NK-92 treated with Interleukin-12 subunit alpha and Interleukin-12 subunit beta, amount 100 ng/mL, for 24 hours (cell line): ENCODE measurements at regions not wholly inside any gene's neighbourhood (a gene's known extent, or its start where the extent isn't known, plus 50 kb on each side); places are given as distances from the start of the nearest gene placed in this dataset.
"Not testable (repeated sequence)": the region's sequence is repeated elsewhere in the genome, so short reads cannot be mapped to it uniquely, and the experiment has no call there.

Experiments
- DNase-seq: peaks from one replicate; lab custom pipeline; 2025; lab: John Stamatoyannopoulos, UW

DNA sequence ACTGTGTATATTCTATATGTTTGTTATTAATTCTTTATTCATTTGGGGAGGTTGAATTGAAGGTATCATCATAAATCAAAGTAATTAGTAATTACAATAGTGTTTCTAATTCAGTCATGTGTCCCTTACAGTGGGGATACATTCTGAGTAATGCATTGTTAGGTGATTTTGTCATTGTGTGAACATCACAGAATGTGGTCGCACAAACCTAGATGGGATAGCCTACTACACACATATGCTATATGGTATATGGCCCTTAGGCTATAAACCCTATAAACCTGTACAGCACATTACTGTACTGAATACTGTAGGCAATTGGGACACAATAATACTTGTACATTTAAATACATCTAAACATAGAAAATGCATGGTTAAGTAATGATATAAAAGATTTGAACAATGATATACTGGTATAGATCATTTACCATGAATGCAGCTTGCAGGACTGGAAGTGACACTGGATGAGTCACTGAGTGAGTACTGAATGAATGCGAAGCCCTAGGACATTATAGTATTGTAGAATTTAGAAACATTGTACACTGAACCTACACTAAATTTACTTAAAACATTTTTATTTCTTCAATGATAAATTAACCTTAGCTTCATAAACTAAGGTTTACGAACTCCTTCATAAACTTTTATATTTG lies 936.2 kb upstream of the CHORDC1 start:
- DNase-seq: no peak

DNA sequence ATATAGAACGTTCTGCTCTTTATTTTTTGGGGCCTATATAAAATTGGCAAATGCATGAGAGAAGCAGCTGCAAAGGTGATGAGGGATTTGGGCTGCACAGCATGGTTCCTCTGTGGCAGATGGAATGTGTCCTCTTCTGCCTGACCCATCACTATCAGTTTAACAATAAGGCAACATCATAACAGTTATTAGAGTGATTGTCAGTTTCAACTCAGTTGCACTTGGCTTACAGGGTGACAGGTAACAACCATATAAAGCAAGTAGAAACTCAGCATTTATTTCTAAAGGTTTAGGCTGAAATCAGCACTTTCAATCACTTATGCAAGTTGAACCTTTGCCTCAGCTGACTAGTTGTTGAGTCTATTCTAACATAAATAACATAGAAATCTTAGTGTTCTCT lies 935.4 kb upstream of the CHORDC1 start:
- no peak for DNase-seq

DNA sequence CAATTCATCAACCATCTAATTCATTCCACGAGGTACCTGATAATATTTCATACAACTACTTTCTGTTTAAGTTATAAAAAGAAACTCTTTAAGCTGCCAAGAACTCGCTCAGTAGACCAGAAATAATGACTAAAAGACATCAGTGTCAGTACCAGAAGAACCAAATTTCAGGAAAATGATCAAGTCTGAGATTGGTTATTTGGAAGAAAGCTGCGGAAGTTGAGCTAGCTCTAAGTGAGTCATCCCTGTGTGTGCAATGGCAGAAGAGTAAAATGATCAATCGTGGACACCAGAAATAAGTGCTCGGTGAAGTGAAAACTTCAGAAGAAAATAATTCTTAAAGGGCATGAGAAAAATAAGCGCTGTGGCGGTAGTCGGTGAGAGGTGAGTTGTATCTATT lies 933.2 kb upstream of the CHORDC1 start:
- DNase-seq: no peak

DNA sequence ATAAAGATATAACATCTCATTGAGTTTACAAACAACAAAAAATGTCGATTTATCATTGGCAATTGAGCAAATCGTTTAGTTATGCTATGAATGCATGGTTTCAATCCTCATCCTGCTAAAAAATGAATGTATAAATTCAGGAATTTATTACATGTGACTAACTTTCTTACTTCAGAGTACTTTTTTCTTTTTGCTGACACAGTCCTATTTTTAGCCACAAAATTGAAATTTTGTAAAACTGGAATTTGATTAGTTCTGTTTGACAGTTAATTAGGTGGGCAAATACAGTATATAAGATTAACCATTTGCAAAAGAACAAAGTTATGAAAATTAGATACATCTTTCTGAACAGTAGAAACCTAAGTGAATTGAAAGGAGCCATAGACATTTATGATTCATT lies 925.0 kb upstream of the CHORDC1 start:
- no peak for DNase-seq

DNA sequence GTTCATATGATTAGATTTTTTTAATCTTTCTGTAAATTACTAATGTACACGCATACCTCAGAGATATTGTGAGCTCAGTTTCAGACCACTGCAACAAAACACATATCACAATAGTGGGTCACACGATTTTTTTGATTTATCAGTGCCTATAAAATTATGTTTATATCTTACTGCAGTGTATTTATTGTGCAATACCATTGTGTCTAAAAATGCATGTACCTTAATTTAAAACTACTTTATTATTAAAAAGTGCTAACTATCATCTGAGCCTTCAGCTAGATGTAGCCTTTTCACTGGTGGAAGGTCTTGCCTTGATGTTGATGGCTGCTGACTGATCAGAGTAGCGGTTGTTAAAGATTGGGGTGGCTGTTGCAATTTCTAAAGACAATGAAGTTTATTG lies 918.8 kb upstream of the CHORDC1 start:
- DNase-seq: no peak

DNA sequence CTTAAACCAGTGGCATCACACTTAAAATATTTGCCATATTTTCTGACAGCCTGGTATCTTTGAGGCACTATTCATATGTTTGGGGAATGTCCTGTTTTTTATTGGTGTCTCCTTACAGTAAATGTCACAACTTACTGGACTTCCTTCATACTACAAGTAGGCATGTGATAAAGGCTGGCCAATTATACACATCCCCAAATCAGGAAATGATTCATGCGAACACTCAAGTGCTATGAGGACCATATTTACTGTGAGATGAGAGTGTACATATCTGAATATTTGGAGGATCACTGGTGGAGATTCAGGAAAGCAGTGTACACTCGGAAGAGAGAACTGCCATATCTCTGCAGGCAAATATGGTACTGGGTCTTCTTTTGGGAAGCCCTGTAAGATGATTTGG lies 913.8 kb upstream of the CHORDC1 start:
- no peak for DNase-seq

DNA sequence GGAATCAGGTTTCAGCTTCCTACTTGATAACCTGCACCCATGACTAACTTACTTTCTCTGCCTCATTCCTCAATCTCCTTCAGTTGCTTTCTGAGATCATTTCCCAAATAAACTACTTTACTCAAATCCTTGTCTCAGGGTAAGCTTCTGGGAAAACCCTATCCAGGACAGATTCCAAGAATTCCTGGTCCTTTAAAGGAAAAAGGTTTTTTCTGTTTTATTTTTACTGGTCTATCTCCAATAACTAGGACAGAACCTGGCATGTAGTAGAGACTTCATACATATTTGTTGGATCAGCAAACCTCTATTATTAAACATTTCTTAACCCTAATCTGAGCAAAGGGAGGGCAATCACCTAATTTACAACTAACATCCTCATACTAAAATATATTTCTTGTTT lies 910.5 kb upstream of the CHORDC1 start:
- DNase-seq: no peak

DNA sequence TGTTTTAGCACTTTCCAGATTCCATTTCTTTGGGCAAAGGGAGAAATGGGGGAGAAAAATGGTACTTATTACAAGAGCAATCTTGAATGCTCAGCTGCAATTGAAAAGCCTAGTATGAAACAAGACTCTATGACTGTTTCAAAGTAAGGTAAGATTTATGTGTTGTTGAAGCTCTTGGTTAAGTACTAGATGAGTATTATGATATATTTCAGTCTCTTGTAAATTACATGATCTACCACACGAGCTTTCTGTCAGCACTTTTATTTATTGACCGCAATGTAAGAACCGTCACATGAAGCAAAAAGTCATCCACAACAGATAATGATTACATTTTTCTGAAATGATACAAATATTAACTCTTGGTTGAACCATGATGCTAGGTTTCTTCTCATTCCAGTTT lies 906.7 kb upstream of the CHORDC1 start:
- no peak for DNase-seq

DNA sequence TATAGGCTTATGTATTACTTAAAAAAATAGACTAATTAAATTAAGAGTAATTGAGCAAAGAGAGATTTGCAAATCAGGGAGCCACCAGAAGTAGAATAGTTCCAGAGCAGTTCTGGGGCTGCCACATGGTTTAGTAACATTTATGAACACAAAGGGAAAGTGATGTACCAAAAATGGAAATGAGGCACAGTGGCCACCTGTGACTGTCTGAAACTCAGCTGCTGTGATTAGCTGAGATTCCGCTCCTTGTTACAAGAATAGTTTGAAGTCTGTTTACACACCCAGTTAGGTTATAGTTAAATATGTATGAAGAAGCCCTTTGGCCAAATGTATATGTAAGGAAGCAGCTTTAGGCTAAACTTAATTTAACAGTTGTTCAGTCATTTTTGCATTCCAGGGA lies 901.5 kb upstream of the CHORDC1 start:
- DNase-seq: no peak

DNA sequence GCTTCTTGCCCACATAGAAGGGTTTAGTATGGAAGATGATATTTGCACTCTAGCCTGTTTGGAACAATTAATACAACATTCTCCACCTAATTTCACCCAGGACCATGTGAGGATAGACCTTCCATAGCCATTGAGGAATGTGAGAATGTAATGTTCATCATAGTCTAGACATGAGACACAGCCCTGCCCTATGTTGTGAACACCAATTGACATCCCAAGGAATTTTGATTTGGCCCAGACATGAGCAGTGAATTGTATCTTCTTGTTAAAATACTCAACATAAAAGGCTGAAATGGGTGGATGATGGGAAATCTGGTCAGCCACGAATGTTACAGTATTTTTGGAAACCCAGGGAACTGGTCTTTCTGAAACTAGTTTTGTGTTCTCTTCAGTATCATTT lies 892.3 kb upstream of the CHORDC1 start:
- no peak for DNase-seq

DNA sequence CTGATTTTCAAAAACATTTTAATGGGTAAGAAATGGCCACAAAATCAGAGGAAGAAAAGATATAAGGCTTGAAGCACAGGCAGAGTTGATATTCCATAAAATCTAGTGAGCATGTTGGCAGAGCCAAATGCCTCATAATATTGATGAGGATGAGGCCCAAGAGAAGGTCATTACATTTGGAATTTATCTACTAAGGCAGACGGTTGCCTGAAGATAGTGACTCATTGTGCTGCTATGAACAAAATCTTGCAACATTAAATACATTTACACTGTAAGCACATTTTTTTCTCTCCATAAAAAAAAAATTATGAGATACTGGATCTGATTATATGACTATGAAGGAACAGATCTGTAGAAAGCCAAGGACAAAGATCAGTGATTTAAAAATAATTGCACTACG lies 881.4 kb upstream of the CHORDC1 start:
- DNase-seq: no peak

DNA sequence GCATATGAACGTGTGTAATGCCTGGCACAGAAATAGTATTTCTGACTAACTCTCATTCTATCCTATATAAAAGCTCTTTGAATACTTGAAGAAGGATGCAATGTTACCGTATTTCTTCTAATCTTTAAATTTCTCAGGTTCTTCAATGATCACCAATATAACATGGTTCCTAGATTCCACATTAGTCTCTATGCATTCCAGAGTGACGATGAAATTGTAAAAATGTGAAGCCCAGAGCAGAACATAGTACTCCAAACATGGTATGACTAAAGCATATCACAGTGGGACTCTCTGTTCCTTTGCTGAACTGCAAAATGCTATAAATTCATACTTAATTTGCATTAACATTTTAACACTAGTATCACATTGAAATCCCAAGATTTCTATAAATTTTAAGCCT lies 877.6 kb upstream of the CHORDC1 start:
- DNase-seq: no peak

DNA sequence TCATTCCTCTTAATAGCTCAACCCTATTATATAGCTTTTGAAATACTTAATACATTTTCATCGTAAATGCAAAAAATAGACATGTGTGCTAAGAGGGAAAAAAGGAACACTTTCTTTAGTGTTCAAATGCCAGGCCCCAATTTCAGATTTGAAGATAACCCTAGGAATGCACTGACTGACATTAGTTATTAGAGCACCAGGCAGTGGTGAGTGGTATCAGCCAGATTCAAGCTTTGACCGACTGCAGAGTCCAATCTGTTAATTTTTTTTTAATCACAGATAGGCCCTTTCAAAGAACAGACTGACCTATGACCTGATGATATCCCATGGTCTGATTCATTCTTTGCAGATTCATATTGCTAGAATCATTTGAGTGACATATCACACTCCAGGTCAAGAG lies 874.2 kb upstream of the CHORDC1 start:
- DNase-seq: no peak

DNA sequence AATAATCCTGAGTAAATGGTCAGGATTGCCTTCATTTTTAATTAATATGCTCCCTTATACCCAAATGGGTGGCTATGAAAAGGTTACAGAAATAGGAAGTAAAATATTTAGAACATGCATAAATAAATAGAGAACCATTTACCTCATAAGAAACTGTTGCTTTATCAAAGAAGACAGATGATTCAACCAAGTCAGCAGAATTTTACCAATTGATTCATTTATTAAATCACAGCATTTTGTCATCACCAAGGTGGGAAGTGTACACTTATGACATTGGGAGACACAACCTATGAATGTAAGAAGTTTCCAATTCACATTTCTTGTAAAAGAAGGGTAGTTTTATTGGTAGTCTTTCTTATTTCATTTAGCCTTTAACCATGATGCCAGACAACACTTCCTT lies 870.3 kb upstream of the CHORDC1 start:
- DNase-seq: no peak

DNA sequence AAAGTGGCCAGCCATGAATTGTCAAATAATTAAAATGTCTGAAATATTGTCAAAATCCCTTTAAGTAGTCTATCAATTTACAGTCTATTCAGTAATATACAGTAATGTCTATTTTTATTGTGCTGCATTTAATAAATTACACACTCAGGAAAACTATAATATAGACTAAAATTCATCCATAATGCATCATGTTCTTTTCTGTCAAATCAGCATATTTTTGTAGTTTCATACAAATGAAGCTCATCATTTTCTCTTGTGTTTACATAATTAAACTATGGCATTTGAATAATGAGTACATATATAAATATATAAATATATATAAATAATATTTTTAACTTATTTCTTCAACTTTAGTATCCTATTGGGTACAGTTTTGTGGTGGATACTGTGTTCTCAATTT lies 868.7 kb upstream of the CHORDC1 start:
- no peak for DNase-seq

DNA sequence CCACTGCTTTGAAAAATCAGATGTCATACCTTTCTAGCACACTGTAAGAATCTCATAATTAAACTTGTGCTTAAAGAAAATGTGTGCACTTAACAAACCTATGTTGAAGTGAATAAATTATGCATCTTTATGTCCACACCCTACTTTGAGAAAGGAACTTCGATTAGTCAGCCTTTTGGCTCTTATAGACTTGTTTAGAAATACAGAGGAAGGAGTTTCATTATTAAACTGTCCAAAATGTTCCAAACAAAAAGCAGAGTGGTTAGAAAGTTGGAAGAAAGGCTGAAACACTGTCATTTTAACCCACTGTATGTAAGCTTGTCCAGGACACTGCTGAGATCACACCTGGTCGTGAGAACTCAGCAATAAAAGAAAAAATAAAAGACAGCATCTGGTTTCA lies 863.2 kb upstream of the CHORDC1 start:
- DNase-seq: no peak

DNA sequence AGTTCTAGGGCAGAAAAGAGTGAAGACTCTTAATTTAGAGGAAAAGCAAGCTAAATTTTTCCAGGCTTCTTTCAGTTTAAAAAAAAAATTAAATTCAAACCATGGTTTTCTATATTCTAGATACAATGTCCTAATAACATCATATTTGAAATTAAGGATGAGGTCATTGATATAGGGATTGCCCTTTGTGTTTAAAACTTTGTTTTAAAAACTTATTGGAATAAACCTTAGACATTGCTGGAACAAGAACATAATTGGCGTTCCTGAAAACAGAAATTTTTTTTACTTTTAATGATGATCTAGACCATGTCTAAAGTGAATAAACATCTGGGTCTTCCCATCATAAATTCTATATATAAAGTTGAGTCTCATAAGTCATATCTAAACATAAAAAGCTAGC lies 859.4 kb upstream of the CHORDC1 start:
- DNase-seq: no peak

DNA sequence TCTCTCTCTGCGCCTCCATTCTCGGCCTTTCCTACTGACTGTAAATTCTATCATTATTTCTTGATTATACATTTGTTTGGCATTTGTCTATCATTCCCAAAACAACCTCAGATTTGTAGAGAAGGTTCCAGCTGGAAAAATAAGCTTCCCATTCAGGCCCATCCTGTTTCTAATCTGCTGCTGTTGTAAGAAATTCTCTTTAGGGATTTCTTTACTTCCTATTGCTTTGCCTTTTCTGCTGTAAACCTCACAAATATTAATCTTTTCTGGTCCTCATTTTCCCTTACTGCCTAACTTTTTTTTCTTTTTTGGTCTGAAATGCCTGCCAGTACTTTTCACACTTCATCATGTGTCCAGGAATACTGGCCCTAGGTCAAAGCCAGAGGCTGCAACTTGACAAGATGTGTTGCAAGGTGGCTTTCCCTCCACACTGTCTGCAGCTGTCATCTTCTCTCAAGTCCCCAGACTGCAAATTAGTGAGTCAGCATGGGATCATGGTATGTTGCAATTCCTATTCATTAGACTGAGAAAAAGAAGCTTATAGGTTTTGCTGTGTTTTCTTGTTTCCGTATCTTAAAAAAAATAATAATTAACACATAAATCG lies 858.7 kb upstream of the CHORDC1 start:
- DNase-seq: no peak

DNA sequence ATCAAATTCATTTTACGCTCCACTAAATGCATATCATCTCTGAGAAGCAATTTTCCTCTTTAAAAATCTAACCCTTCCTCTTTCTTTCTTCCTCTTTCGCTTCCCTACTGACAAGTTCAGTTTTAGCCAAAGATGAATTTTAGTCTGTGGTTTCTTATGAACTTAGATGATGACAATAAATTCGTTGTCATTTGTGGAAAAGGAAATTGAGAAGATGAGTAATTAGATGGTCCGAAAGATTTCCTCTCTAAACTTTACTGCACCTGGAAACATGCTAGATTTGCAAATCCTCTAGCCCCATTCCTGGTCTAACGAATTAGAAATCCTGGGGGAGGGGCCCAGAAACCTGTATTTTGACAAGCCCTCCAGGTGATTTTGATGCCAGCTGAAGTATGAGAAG lies 855.4 kb upstream of the CHORDC1 start:
- DNase-seq: no peak

DNA sequence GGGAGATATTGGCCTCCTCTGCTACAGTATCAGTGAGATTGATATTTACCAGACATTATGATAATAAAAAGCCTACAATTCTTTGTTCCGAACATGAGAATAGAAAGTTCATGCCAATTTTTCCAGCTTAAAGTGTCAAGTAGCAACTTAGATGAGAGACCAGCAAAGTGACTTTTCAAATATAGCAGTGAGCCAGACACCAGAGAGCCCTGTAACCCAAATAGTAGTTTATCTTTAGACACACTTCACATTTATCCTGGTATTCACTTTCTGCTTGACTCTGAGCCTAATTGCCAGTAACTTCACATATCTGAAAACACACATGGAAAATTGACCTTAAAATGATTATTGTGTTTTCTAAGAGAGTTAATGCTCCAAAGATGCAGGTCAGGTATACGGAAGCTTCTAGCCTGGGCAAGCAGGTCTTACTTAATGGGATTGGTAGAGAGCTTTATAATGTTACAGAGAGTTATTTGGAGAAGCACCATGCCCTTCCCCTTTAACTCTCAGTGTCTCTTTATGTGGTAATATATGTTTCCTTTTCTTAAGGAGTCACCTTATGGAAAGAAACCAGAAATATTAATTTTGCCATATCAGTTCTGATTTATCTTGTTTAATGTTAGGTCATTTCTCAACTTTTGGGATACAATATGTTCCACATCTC lies 852.3 kb upstream of the CHORDC1 start:
- no peak for DNase-seq

DNA sequence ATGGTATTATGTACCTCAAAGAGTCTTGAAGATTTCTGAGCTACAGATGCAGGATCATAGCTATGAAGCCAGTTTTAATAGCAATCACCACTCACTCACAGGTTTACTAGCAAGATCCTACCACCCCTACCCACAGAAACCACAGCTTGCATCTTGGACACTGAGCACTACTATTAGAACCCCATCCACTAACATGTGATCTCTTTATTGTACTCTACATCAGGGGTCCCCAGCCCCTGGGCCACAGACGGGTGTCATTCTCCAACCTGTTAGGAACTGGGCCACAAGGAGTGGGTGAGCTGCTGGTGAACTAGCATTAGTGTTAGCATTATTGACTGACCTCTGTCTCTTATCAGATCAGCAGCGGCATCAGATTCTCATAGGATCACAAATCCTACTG lies 844.8 kb upstream of the CHORDC1 start:
- no peak for DNase-seq

DNA sequence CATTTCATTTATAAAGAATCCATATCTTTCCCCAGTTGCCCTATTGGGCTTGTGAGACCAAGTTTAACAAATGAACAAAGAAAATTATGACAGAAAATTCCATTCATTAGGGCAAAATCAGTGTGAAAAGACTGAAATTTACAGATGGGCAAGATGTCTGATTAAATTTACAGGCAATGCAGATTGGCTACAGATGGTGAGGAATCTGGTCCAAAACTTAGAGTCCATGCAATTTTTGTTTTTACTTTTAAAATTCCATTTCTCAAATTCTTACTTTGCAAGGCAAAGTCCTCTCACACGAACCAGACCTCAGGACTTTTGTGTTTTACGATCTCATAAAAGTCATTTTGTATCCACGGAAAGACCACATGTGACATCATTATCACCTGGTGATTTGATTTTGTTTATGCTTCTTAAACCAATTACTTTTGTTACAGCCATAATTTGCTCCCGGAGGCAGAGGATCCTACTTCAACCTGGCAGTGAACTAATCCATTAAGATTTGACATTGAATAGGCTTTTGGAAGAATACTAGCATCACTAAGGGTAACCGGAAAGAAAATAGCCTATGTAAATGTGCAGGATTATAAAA lies 843.7 kb upstream of the CHORDC1 start:
- DNase-seq: no peak

DNA sequence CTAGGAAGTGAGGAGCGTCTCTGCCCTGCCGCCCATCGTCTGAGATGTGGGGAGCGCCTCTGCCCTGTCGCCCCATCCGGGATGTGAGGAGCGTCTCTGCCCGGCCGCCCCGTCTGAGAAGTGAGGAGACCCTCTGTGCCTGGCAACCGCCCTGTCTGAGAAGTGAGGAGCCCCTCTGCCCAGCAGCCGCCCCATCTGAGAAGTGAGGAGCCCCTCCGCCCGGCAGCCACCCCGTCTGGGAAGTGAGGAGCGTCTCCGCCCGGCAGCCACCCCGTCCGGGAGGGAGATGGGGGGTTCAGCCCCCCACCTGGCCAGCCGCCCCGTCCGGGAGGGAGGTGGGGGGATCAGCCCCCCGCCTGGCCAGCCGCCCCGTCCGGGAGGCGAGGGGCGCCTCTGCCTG lies 840.5 kb upstream of the CHORDC1 start:
- DNase-seq: not testable (repeated sequence)

DNA sequence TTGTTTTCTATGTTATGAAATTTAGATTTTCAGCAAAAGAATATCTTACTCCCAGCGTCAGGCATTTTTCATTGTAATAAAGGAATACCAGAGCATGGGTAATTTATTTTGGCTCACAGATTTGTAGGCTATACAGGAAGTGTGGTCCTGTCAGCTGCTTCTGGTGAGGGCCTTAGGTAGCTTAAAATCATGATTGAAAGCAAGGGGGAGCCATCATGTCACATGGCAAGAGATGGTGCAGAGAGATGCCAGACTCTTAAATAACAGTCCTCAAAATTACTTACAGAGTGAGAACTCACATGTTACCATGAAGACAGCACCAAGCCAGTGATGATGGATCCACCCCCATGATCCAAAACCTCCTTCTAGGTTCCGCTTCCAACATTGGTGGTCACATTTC lies 825.0 kb upstream of the CHORDC1 start:
- DNase-seq: no peak
